ENCODE measurements at regions not wholly inside any gene's neighbourhood (a gene's known extent, or its start where the extent isn't known, plus 50 kb on each side); places are given as distances from the start of the nearest gene placed in this dataset.

- TF ChIP-seq POLR2A (IDR thresholded peaks at IDR 0.05) (no peak), CTCF (IDR thresholded peaks at IDR 0.05) (no peak), POLR2AphosphoS5 (IDR thresholded peaks at IDR 0.05) (no peak)
Measured at GRCh38 chr5:97968346-97968745, 785.3 kb upstream of the RIOK2 start.
